Cardiac fibroblast (primary cell): ENCODE measurements at regions not wholly inside any gene's neighbourhood (a gene's known extent, or its start where the extent isn't known, plus 50 kb on each side); places are given as distances from the start of the nearest gene placed in this dataset.

Experiments used
- DNase-seq, 2 donors: peaks; one replicate each; pipeline versions ENCODE4 v3.0.0 to v3.0.0-alpha.2; 2010; ENCODE audit warnings: low read depth in 2 of 2
- H3K4me3 ChIP-seq, 2 donors: replicated peaks in 1 of 2; 1 replicate in 1 of 2; 2 replicates in 1 of 2; pipeline ENCODE4 v1.5.1; 2011; ENCODE audit warnings: low read depth in 2 of 2, low read length in 2 of 2, mild to moderate bottlenecking in 2 of 2, moderate library complexity in 1 of 2
- CTCF ChIP-seq: IDR thresholded peaks from one replicate; pipeline ENCODE4 v1.5.1; 2011; ENCODE audit warnings: low read depth, mild to moderate bottlenecking, low read length, inconsistent platforms

GRCh38 chrX:40439625-40440532 lies 140.9 kb upstream of the ATP6AP2 start:
- no peak overlapping the region for H3K4me3 ChIP-seq
- no peak for TF ChIP-seq CTCF
- no peak for DNase-seq

- no peak for DNase-seq
- TF ChIP-seq CTCF: no peak
- H3K4me3 ChIP-seq: no peak overlapping the region
These were observed 143.4 kb upstream of the ATP6AP2 start for GRCh38 chrX:40437348-40437747.

- no peak for TF ChIP-seq CTCF
- no peak overlapping the region for H3K4me3 ChIP-seq
- peak; percentile 26 to 51 for DNase-seq
These were observed 145.8 kb upstream of the ATP6AP2 start for GRCh38 chrX:40434947-40435346.

- no peak for DNase-seq
- no peak for TF ChIP-seq CTCF
- H3K4me3 ChIP-seq: no peak overlapping the region
These were observed 146.3 kb upstream of the ATP6AP2 start for GRCh38 chrX:40434443-40434842.

DNA sequence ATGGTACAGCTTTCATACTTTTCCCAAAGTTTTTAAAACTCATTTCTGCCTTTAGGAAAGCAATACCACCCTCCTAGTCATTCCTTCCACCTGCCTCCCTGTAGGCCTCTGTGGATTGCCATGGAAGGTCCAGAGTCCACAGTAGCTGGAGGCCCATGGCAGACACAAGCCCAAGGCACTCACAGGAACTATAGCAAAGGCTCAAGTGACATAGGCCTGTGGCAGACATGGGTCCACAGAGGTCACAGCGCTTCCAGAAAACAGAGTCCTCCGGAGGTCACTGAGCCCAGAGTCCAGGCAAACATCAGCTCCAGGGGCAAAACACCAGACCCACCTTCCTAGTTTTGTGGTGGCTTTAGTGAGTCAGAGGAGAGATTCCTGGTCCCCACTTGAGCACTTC lies 147.6 kb upstream of the ATP6AP2 start:
- no peak overlapping the region for H3K4me3 ChIP-seq
- no peak for DNase-seq
- no peak for TF ChIP-seq CTCF

DNA sequence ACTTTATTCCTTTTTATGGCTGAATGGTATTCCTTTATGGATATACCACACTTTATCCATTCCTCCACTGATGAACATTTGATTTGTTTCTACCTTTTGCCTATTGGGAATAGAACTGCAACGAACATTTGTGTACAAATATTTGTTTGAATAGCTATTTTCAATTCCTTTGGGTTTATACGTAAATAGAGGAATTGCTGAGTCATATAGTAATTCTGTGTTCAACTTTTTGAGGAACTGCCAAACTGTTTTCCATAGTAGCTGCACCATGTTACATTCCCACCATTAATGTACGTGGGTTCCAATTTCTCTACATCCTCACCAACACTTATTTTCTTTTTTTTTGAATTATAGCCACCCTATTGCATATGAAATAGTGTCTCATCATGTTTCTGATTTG lies 156.5 kb upstream of the ATP6AP2 start:
- DNase-seq: no peak
- H3K4me3 ChIP-seq: no peak overlapping the region
- TF ChIP-seq CTCF: no peak
